Caco-2 (cell line): ENCODE measurements at regions not wholly inside any gene's neighbourhood (a gene's known extent, or its start where the extent isn't known, plus 50 kb on each side); places are given as distances from the start of the nearest gene placed in this dataset.

Source experiments
- BruUV-seq: library from RNA; stranded (reverse); fragments of 400-500 nt; replicated peaks from 2 replicates; lab custom pipeline; 2021; lab: Mats Ljungman, UMichigan
- CTCF ChIA-PET: fragments of 300-600 bp; sonication (Branson Sonifier 250); formaldehyde crosslinking; loops from one replicate; lab custom pipeline; 2022; ENCODE audit warnings: antibody characterized with exemption; lab: Charles Lee
- POLR2A ChIA-PET: fragments of 300-600 bp; sonication (Branson Sonifier 250); formaldehyde crosslinking; loops from one replicate; lab custom pipeline; 2022; ENCODE audit warnings: antibody characterized with exemption; lab: Charles Lee
- DNase-seq, 2 experiments: peaks; one replicate each; pipeline versions ENCODE4 v3.0.0 to v3.0.0-alpha.2; 2020 to 2022
- H3K27me3 ChIP-seq: replicated peaks from 2 replicates; pipeline ENCODE4 v1.6.0; 2011; ENCODE audit warnings: low read length; ENCODE audit not compliant: control insufficient read depth, insufficient read depth
- H3K36me3 ChIP-seq: 2 replicates; pipeline ENCODE4 v1.5.1; 2011; ENCODE audit warnings: low read length; ENCODE audit not compliant: control insufficient read depth, insufficient read depth
- H3K4me1 ChIP-seq: fragments of 250-450 bp; sonication (Bioruptor Pico); 2 replicates; pipeline ENCODE4 v1.5.1; 2020; ENCODE audit warnings: mild to moderate bottlenecking
- H3K4me3 ChIP-seq: 2 replicates; pipeline ENCODE4 v1.5.1; 2011; ENCODE audit warnings: low read depth, mild to moderate bottlenecking, control low read depth, low read length
- H3K9me3 ChIP-seq: fragments of 250-450 bp; sonication (Bioruptor Pico); 2 replicates; pipeline ENCODE4 v1.5.1; 2020; ENCODE audit warnings: mild to moderate bottlenecking, moderate library complexity
- H3K27ac Mint-ChIP-seq: one replicate; pipeline ENCODE4 v1.8.0; 2022; ENCODE audit warnings: mixed read lengths; ENCODE audit not compliant: unreplicated experiment
- H3K27me3 Mint-ChIP-seq: one replicate; pipeline ENCODE4 v1.8.0; 2022; ENCODE audit warnings: mixed read lengths; ENCODE audit not compliant: insufficient read depth, unreplicated experiment
- H3K36me3 Mint-ChIP-seq: one replicate; pipeline ENCODE4 v1.8.0; 2022; ENCODE audit warnings: mild to moderate bottlenecking, mixed read lengths; ENCODE audit not compliant: insufficient read depth, unreplicated experiment
- H3K4me1 Mint-ChIP-seq: one replicate; pipeline ENCODE4 v1.8.0; 2022; ENCODE audit warnings: low read depth, mixed read lengths; ENCODE audit not compliant: unreplicated experiment
- H3K4me3 Mint-ChIP-seq: one replicate; pipeline ENCODE4 v1.8.0; 2022; ENCODE audit warnings: mild to moderate bottlenecking, moderate library complexity, mixed read lengths; ENCODE audit not compliant: unreplicated experiment
- H3K9me3 Mint-ChIP-seq: one replicate; pipeline ENCODE4 v1.8.0; 2022; ENCODE audit warnings: mixed read lengths; ENCODE audit not compliant: unreplicated experiment
- CTCF ChIP-seq, 2 experiments: fragments of 200-600 bp in 1 of 2; IDR thresholded peaks; 1 replicate in 1 of 2; 2 replicates in 1 of 2; pipeline versions ENCODE4 v1.5.1 to v1.8.0; 2011 to 2022; ENCODE audit warnings: antibody characterized with exemption in 1 of 2, control low read depth in 1 of 2, inconsistent platforms in 1 of 2, low read depth in 1 of 2, low read length in 1 of 2, mild to moderate bottlenecking in 1 of 2, moderate library complexity in 1 of 2; ENCODE audit not compliant: insufficient read depth in 1 of 2, severe bottlenecking in 1 of 2, unreplicated experiment in 1 of 2
- intact Hi-C: fragments of 100-400 bp; cut with micrococcal nuclease; formaldehyde crosslinking; loops from one replicate; pipeline ENCODE4 v1.10.0; 2022; ENCODE audit not compliant: unreplicated experiment

- intact Hi-C loops: loop anchor here (10.0 kb wide), 1 partner anchor 1036 kb away; no protein-coding TSS in a partner anchor
- ChIA-PET POLR2A (no interaction called here), CTCF (no interaction called here)
- no peak for DNase-seq
- BruUV-seq: no TSS peak
- Mint-ChIP-seq H3K9me3 (no peaks in the 10 kb centered on the region), H3K27ac (no peak overlapping the region), H3K4me3 (no peak overlapping the region), H3K27me3 (peaks cover under 1% of the 10 kb centered on the region), H3K36me3 (no peaks in the 10 kb centered on the region), H3K4me1 (no peaks in the 10 kb centered on the region)
- TF ChIP-seq CTCF (IDR thresholded peaks at IDR 0.05; ENCODE audit: insufficient read depth in 1 of 2, low read depth in 1 of 2, low read length in 1 of 2, severe bottlenecking in 1 of 2, unreplicated experiment in 1 of 2): no peak
- no peaks in the 10 kb centered on the region for H3K9me3 ChIP-seq
- no peaks in the 10 kb centered on the region for H3K27me3 ChIP-seq
- no peaks in the 10 kb centered on the region for H3K4me1 ChIP-seq
- no peak overlapping the region for H3K4me3 ChIP-seq
- H3K36me3 ChIP-seq: no peaks in the 10 kb centered on the region
These were observed 108.8 kb upstream of the GRIK1 start for GRCh38 chr21:30048570-30048969.

GRCh38 chr21:30044447-30045064 is 104.8 kb upstream of the GRIK1 start:
- BruUV-seq: no TSS peak
- Histone ChIP-seq H3K27me3 (no peaks in the 10 kb centered on the region), H3K4me3 (no peak overlapping the region), H3K36me3 (no peaks in the 10 kb centered on the region), H3K4me1 (no peaks in the 10 kb centered on the region), H3K9me3 (peaks cover 5% of the 10 kb centered on the region; the same call in 1 of the 2 replicates)
- H3K9me3 Mint-ChIP-seq: no peaks in the 10 kb centered on the region
- intact Hi-C loops: loop anchor here (1.0 to 10.0 kb wide), 2 partner anchors 150 to 1040 kb away; no protein-coding TSS in a partner anchor
- H3K4me1 Mint-ChIP-seq: no peaks in the 10 kb centered on the region
- H3K27me3 Mint-ChIP-seq: peaks cover 2% of the 10 kb centered on the region
- DNase-seq: peak in 1 of 2 experiments; percentile 29
- peak; percentile 63 to 69 for TF ChIP-seq CTCF (IDR thresholded peaks at IDR 0.05; ENCODE audit: insufficient read depth in 1 of 2, low read depth in 1 of 2, low read length in 1 of 2, severe bottlenecking in 1 of 2, unreplicated experiment in 1 of 2)
- H3K4me3 Mint-ChIP-seq: no peak overlapping the region
- no peaks in the 10 kb centered on the region for H3K36me3 Mint-ChIP-seq
- CTCF ChIA-PET: interaction anchor here (0.6 to 0.7 kb wide), 2 partner anchors 152 to 1130 kb away, joined by 3 to 5 read pairs; no protein-coding TSS in a partner anchor
- POLR2A ChIA-PET: no interaction called here
- no peak overlapping the region for H3K27ac Mint-ChIP-seq

GRCh38 chr21:30042443-30042842 is 102.6 kb upstream of the GRIK1 start:
- no peak for DNase-seq
- Histone ChIP-seq H3K9me3 (peaks cover 5% of the 10 kb centered on the region; the same call in 1 of the 2 replicates), H3K36me3 (no peaks in the 10 kb centered on the region), H3K4me3 (no peak overlapping the region), H3K27me3 (no peaks in the 10 kb centered on the region), H3K4me1 (no peaks in the 10 kb centered on the region)
- intact Hi-C loops: loop anchor here (10.0 kb wide), 1 partner anchor 1042 kb away; no protein-coding TSS in a partner anchor
- Mint-ChIP-seq H3K27ac (no peak overlapping the region), H3K4me3 (no peak overlapping the region), H3K27me3 (peaks cover 6% of the 10 kb centered on the region), H3K36me3 (no peaks in the 10 kb centered on the region), H3K4me1 (no peaks in the 10 kb centered on the region), H3K9me3 (no peaks in the 10 kb centered on the region)
- CTCF ChIA-PET: no interaction called here
- POLR2A ChIA-PET: no interaction called here
- TF ChIP-seq CTCF (IDR thresholded peaks at IDR 0.05; ENCODE audit: insufficient read depth in 1 of 2, low read depth in 1 of 2, low read length in 1 of 2, severe bottlenecking in 1 of 2, unreplicated experiment in 1 of 2): no peak
- no TSS peak for BruUV-seq
